ENCODE measurements at regions not wholly inside any gene's neighbourhood (a gene's known extent, or its start where the extent isn't known, plus 50 kb on each side); places are given as distances from the start of the nearest gene placed in this dataset.

- Mint-ChIP-seq H3K27me3 (ENCODE audit: low read depth) (no peaks in the 10 kb centered on the region), H3K4me1 (ENCODE audit: low read depth) (no peaks in the 10 kb centered on the region), H3K36me3 (ENCODE audit: insufficient read depth) (no peaks in the 10 kb centered on the region), H3K9me3 (no peaks in the 10 kb centered on the region), H3K4me3 (no peak overlapping the region)
- DNase-seq = no peak
- no peak for ATAC-seq
Observed at GRCh38 chr6:147078602-147079001, 125.6 kb upstream of the STXBP5 start.

- H3K36me3 Mint-ChIP-seq (ENCODE audit: insufficient read depth) = no peaks in the 10 kb centered on the region
- no peak for ATAC-seq
- peaks cover 2% of the 10 kb centered on the region for H3K4me1 Mint-ChIP-seq (ENCODE audit: low read depth)
- no peak overlapping the region for H3K4me3 Mint-ChIP-seq
- H3K27me3 Mint-ChIP-seq (ENCODE audit: low read depth) = no peaks in the 10 kb centered on the region
- no peak for DNase-seq
- H3K9me3 Mint-ChIP-seq = no peaks in the 10 kb centered on the region
Observed at GRCh38 chr6:147080225-147080624, 124.0 kb upstream of the STXBP5 start.

DNA sequence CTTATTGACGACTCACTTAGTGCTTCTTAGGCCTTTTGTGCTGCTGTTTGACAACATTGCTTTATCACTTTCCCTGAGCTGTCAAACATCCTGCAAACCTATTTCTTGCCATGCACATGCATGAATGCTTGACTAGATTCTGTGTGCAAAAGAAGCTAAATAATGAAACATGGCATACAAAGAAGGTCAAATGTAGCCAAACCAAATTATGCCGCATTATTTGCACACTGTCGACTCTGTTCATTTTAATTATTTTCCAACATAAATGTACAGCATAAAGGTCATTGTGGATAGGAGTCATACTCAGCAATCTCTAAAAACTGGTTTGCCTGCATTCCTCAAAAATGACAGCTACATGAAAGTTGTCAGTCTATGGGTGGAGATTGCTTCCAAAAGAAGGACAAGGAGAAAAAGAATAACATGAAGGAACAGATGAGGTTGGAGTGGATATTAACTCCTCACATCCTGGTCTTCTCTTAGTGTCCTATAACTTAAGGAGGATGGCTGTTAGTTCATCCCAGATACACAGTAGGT, 123.1 kb upstream of the STXBP5 start:
- Mint-ChIP-seq H3K27me3 (ENCODE audit: low read depth) (no peaks in the 10 kb centered on the region), H3K36me3 (ENCODE audit: insufficient read depth) (no peaks in the 10 kb centered on the region), H3K9me3 (no peaks in the 10 kb centered on the region), H3K4me3 (no peak overlapping the region), H3K4me1 (ENCODE audit: low read depth) (peaks cover 2% of the 10 kb centered on the region)
- DNase-seq = no peak
- no peak for ATAC-seq

DNA sequence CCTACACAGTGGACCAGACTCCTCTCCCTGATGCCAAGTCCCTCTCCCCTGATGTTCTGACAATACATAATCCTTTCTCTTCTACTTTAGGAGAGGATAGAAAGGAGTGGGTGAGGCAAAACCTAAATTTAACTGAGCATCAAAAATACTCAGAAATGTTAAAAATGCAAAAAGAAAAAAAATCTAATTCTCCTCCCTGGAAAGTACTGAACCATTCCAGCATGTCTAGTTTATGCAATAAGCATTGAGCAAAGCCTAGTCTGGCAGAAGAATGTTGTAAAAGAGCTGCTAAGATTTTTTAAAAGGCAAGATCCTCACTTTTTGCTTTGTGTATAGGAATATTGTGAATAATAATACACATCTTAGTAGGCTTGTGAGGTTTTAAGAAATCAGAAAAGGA, 116.6 kb upstream of the STXBP5 start:
- DNase-seq = no peak
- no peaks in the 10 kb centered on the region for H3K27me3 Mint-ChIP-seq (ENCODE audit: low read depth)
- H3K4me1 Mint-ChIP-seq (ENCODE audit: low read depth) = peaks cover 2% of the 10 kb centered on the region
- no peak overlapping the region for H3K4me3 Mint-ChIP-seq
- ATAC-seq = no peak
- peaks cover 3% of the 10 kb centered on the region for H3K9me3 Mint-ChIP-seq
- no peaks in the 10 kb centered on the region for H3K36me3 Mint-ChIP-seq (ENCODE audit: insufficient read depth)

DNA sequence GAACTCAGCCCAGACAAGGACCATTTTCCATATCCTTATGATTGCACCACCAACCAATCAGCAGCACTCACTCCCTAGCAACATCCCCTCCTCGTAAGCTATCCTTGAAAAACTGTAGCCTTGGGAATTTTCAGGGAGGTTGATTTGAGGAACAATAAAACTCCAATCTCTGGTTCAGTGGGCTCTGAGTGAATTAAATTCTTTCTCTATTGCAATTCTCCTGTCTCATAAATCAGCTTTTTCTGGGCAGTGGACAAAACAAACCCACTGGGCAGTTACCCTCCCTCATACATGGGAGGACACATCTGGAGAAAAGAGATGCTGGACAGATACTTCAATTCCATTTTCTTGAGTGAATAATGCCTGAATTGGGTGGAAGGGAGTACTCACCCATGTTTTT, 115.4 kb upstream of the STXBP5 start:
- Mint-ChIP-seq H3K4me1 (ENCODE audit: low read depth) (peaks cover 2% of the 10 kb centered on the region), H3K9me3 (peaks cover 3% of the 10 kb centered on the region)
- ATAC-seq = no peak

GRCh38 chr6:147095316-147095715, 108.9 kb upstream of the STXBP5 start:
- DNase-seq = no peak

More for the DNA sequence above, 115.4 kb upstream of the STXBP5 start:
- DNase-seq = no peak
- Mint-ChIP-seq H3K36me3 (ENCODE audit: insufficient read depth) (no peaks in the 10 kb centered on the region), H3K27me3 (ENCODE audit: low read depth) (no peaks in the 10 kb centered on the region), H3K4me3 (no peak overlapping the region)

DNA sequence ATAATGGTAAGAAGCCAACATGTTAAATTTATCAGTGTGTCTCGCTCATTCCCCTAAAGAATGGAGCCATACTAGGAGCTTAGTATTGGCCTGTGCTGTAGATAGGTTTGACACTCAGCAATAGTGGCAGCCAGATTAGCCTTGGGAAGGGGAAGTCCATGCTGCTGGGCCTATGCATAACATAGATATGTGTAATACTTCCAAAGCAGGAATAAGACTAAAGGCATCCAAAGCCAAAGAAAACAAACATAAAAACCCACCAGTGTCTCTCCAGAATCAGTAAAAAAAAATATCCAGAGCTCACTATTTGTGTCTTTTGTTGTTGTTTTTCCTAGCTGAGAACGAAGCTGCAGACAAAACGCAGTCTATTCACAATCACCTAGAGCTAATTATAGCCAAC, 104.2 kb upstream of the STXBP5 start:
- Mint-ChIP-seq H3K4me1 (ENCODE audit: low read depth) (peaks cover 11% of the 10 kb centered on the region), H3K27me3 (ENCODE audit: low read depth) (peaks cover 1% of the 10 kb centered on the region), H3K9me3 (no peaks in the 10 kb centered on the region), H3K4me3 (no peak overlapping the region), H3K36me3 (ENCODE audit: insufficient read depth) (peaks cover 2% of the 10 kb centered on the region)
- DNase-seq (no peak), ATAC-seq (no peak)

More at GRCh38 chr6:147095316-147095715, 108.9 kb upstream of the STXBP5 start:
- no peaks in the 10 kb centered on the region for H3K9me3 Mint-ChIP-seq
- peaks cover 2% of the 10 kb centered on the region for H3K36me3 Mint-ChIP-seq (ENCODE audit: insufficient read depth)
- H3K27me3 Mint-ChIP-seq (ENCODE audit: low read depth) = peaks cover 1% of the 10 kb centered on the region
- no peak for ATAC-seq
- H3K4me1 Mint-ChIP-seq (ENCODE audit: low read depth) = no peaks in the 10 kb centered on the region
- H3K4me3 Mint-ChIP-seq = no peak overlapping the region

DNA sequence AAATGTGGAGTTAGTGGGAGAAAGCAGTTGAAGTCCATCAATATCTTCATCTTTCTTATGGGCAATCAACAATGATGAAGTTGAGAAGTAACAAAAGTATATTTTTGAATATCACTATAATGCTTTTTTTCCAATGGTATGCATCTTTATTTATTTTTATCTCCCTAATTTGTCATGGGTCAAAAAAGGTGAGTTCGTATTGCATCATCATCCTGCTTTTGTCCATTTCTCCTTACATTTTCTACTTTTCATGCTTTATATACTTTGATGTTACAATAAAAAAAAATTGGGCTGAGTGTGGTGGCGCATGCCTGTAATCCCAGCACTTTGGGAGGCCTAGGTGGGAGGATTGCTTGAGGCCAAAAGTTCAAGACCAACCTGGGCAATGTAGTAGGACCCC, 101.2 kb upstream of the STXBP5 start:
- ATAC-seq (no peak), DNase-seq (no peak)
- Mint-ChIP-seq H3K27me3 (ENCODE audit: low read depth) (no peaks in the 10 kb centered on the region), H3K9me3 (no peaks in the 10 kb centered on the region), H3K4me3 (no peak overlapping the region), H3K36me3 (ENCODE audit: insufficient read depth) (no peaks in the 10 kb centered on the region), H3K4me1 (ENCODE audit: low read depth) (peaks cover 22% of the 10 kb centered on the region)

- ATAC-seq = no peak
- DNase-seq = no peak
- no peaks in the 10 kb centered on the region for H3K36me3 Mint-ChIP-seq (ENCODE audit: insufficient read depth)
- no peaks in the 10 kb centered on the region for H3K9me3 Mint-ChIP-seq
- H3K4me3 Mint-ChIP-seq = no peak overlapping the region
- H3K4me1 Mint-ChIP-seq (ENCODE audit: low read depth) = peaks cover 27% of the 10 kb centered on the region
- no peaks in the 10 kb centered on the region for H3K27me3 Mint-ChIP-seq (ENCODE audit: low read depth)
Observed at GRCh38 chr6:147103694-147104093, 100.5 kb upstream of the STXBP5 start.

DNA sequence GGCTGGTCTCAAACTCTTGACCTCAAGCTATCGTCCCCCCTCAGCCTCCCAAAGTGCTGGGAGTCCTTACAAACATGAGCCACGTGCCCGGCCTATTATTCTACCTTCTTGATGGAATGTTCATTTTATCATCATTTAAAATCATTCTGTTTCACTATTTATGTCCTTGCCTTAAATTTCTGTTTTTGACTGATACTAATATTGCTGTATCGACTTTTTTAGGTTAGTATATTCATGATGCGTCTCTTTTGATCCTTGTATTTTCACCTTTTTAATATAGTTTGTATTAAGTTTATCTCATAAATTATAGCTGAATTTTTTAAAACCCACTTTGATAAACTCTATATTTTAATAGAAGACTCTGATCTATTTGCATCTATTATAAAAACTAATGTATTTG, 98.4 kb upstream of the STXBP5 start:
- Mint-ChIP-seq H3K4me3 (no peak overlapping the region), H3K4me1 (ENCODE audit: low read depth) (peaks cover 45% of the 10 kb centered on the region), H3K27me3 (ENCODE audit: low read depth) (no peaks in the 10 kb centered on the region), H3K9me3 (no peaks in the 10 kb centered on the region), H3K36me3 (ENCODE audit: insufficient read depth) (no peaks in the 10 kb centered on the region)
- DNase-seq (no peak), ATAC-seq (no peak)

DNA sequence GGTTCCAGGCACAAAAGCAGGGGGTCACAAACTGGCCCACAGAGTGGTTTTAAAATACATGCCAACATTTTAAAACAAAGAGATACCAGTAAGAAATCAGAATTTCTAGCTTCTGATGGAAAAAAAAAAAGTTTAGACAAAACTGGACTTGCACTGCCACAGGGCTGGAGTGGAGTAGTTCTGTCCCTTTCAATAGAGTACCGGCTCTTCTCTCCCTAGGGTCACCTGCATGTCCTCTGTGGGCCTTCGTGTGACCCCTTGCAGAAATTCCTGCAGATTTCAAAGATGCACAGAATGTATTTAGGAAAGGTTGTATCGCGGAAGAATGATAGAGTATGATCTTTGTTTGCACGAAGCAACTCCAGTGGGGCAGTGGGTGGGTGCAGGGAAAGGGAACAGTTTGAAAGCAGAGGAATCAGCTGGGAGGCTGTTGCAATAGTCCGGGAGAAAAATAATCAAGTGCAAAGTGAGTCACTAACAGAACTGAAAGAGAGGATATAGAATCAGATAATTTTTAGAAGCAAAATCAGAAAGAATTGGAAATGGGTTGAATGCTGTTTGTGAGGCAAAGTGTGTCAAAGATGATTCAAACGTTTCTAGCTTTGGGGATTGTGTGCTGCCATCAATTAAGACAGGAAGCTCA, 97.3 kb upstream of the STXBP5 start:
- H3K27me3 Mint-ChIP-seq (ENCODE audit: low read depth) = no peaks in the 10 kb centered on the region
- H3K4me3 Mint-ChIP-seq = no peak overlapping the region
- no peaks in the 10 kb centered on the region for H3K9me3 Mint-ChIP-seq
- ATAC-seq = no peak
- DNase-seq = no peak
- H3K36me3 Mint-ChIP-seq (ENCODE audit: insufficient read depth) = no peaks in the 10 kb centered on the region
- H3K4me1 Mint-ChIP-seq (ENCODE audit: low read depth) = peaks cover 50% of the 10 kb centered on the region

DNA sequence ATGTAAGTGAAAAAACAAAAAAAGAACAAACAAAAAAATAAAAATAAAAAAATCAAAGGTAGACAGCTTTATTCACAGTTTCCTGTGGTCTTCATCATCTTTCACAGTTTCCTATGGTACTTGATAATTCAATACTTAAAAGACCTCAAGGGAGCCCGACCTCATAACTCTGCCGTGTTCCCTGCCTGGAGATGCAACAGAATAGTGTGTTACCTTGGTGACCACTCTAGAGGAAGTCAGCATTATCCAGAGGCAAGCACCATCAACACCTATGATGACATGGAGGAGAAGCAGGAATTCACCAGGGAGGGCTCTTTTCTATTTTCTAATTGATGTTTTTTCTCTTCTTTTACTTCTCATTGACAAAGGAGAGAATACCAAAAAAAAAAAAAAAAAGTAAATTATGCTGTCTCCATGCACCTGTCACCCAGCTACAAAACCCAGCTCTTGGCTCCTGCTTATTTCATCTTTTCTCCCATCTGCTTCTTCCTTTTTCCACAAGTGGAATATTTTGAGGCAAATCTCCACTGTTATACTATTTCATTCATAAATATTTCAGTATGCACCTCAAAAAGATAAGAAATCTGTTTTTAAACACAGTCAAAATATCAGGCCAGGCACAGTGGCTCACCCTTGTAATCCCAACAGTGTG, 95.8 kb upstream of the STXBP5 start:
- peaks cover 48% of the 10 kb centered on the region for H3K4me1 Mint-ChIP-seq (ENCODE audit: low read depth)
- H3K36me3 Mint-ChIP-seq (ENCODE audit: insufficient read depth) = no peaks in the 10 kb centered on the region
- no peak overlapping the region for H3K4me3 Mint-ChIP-seq
- no peaks in the 10 kb centered on the region for H3K27me3 Mint-ChIP-seq (ENCODE audit: low read depth)
- ATAC-seq = no peak
- no peaks in the 10 kb centered on the region for H3K9me3 Mint-ChIP-seq
- DNase-seq = no peak

- ATAC-seq = no peak
- H3K9me3 Mint-ChIP-seq = no peaks in the 10 kb centered on the region
- peak overlapping the region; percentile 59 for H3K4me3 Mint-ChIP-seq
- H3K27me3 Mint-ChIP-seq (ENCODE audit: low read depth) = no peaks in the 10 kb centered on the region
- peaks cover 39% of the 10 kb centered on the region for H3K4me1 Mint-ChIP-seq (ENCODE audit: low read depth)
- DNase-seq = no peak
- H3K36me3 Mint-ChIP-seq (ENCODE audit: insufficient read depth) = no peaks in the 10 kb centered on the region
Observed at GRCh38 chr6:147109707-147110106, 94.5 kb upstream of the STXBP5 start.

DNA sequence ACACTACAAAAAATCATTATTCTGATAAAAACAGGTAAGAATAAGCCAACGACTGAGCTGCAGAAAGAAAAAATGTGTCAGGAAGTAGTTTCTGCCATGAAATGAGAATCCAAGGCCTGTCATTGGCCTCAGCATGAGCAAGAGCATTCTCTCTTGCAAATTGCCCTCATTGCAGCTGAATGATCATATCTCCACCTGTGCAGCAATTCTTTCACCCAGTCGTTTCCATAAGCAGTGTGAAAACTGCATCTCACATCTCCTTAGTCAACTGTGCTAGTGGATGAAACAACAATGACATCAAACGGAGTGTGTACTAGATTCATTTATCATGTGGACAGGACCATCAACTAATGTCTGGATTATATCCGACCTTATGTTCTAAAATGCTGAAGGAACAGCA, 88.2 kb upstream of the STXBP5 start:
- no peak for DNase-seq
- no peaks in the 10 kb centered on the region for H3K27me3 Mint-ChIP-seq (ENCODE audit: low read depth)
- H3K4me3 Mint-ChIP-seq = no peak overlapping the region
- peaks cover 4% of the 10 kb centered on the region for H3K9me3 Mint-ChIP-seq
- H3K4me1 Mint-ChIP-seq (ENCODE audit: low read depth) = peaks cover 5% of the 10 kb centered on the region
- no peak for ATAC-seq
- H3K36me3 Mint-ChIP-seq (ENCODE audit: insufficient read depth) = peaks cover 4% of the 10 kb centered on the region

DNA sequence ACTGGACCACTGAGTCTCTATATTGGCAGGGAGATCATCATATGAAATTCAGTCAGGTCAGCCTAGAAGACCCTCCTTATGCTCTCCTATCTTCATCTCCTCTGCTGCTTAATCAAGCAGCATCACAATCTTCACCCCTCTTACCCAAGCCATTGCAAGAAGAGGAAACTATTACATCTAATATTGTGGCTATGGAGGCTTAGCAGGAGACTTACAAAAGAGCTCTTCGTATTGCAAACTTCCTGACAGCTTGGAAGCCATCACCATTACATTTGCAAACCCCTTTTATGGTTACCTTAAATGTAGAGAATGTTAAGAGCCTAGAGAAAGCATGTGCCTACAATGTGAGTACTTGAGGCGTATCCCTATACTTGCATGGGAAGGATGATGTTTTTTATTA, 87.2 kb upstream of the STXBP5 start:
- ATAC-seq (no peak), DNase-seq (no peak)
- Mint-ChIP-seq H3K4me3 (no peak overlapping the region), H3K36me3 (ENCODE audit: insufficient read depth) (peaks cover 4% of the 10 kb centered on the region), H3K4me1 (ENCODE audit: low read depth) (no peaks in the 10 kb centered on the region), H3K9me3 (peaks cover 4% of the 10 kb centered on the region), H3K27me3 (ENCODE audit: low read depth) (no peaks in the 10 kb centered on the region)

Data from activated T-cell treated with anti-CD3 and anti-CD28 coated beads, Interleukin-2, amount 50 U/mL, for 4 hours (primary cell).